ENCODE measurements at regions not wholly inside any gene's neighbourhood (a gene's known extent, or its start where the extent isn't known, plus 50 kb on each side); places are given as distances from the start of the nearest gene placed in this dataset.

DNA sequence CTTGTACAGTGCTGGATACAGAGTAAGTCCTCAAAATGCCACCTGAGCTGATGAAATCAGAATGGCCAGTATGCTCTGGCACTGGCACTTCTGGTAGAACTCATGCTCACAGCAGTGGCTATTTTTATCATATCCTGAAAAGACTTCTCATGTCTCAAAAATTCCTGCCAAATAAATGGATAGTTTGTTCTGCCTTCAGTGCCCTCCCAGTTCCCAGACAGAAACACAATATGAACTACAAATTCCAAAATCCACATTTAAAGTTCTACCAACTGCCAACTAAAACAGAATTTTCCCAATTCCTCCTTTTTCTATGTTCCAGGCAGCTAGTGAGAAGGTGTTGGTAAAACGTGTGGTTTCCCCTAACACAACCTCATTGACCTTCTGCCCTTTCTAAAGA is 51.4 kb upstream of the RGS1 start:
- TF ChIP-seq, protein P1, sequence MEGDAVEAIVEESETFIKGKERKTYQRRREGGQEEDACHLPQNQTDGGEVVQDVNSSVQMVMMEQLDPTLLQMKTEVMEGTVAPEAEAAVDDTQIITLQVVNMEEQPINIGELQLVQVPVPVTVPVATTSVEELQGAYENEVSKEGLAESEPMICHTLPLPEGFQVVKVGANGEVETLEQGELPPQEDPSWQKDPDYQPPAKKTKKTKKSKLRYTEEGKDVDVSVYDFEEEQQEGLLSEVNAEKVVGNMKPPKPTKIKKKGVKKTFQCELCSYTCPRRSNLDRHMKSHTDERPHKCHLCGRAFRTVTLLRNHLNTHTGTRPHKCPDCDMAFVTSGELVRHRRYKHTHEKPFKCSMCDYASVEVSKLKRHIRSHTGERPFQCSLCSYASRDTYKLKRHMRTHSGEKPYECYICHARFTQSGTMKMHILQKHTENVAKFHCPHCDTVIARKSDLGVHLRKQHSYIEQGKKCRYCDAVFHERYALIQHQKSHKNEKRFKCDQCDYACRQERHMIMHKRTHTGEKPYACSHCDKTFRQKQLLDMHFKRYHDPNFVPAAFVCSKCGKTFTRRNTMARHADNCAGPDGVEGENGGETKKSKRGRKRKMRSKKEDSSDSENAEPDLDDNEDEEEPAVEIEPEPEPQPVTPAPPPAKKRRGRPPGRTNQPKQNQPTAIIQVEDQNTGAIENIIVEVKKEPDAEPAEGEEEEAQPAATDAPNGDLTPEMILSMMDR (IDR thresholded peaks at IDR 0.05): no peak
- TF ChIP-seq EP300 (IDR thresholded peaks at IDR 0.05) (no peak), POLR2AphosphoS5 (IDR thresholded peaks at IDR 0.05) (no peak)
